Peyer's patch (tissue), 4 donors: ENCODE measurements at regions not wholly inside any gene's neighbourhood (a gene's known extent, or its start where the extent isn't known, plus 50 kb on each side); places are given as distances from the start of the nearest gene placed in this dataset.

Source experiments
- CTCF ChIP-seq, 6 experiments: fragments of 450-650 bp in 4 of 6; fragments of 200-600 bp in 2 of 6; sonication (generic) in 1 of 6; IDR thresholded peaks; one replicate each; pipeline ENCODE4 v1.5.1; 2017 to 2019; ENCODE audit warnings: antibody characterized with exemption in 6 of 6, mild to moderate bottlenecking in 3 of 6, moderate library complexity in 1 of 6
- POLR2A ChIP-seq, 2 donors: fragments of 450-650 bp; IDR thresholded peaks; one replicate each; pipeline ENCODE4 v1.5.1; 2017; ENCODE audit warnings: antibody characterized with exemption in 2 of 2, mild to moderate bottlenecking in 2 of 2, moderate library complexity in 2 of 2

DNA sequence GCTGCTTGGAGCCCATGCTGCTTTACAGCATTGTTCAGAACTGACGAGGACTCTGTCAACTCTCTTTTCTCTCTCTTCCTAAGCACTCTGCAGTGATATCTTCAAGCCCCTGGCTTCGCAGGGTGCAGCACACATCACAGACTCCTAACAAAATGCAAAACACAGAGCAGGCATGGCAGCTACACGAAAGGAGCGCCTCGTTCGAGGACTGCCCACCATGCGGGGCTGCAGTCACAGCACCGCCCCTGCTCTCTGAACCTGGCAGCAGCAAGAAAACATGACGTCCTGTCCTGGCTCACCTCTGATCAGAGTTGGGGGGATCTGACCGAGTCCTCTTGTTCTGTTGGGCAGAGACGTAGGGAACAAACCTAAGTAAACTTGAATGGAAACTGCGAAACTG lies 281.7 kb downstream of the CDH26 start:
- no peak for TF ChIP-seq POLR2A (IDR thresholded peaks at IDR 0.05)
- no peak for TF ChIP-seq CTCF (IDR thresholded peaks at IDR 0.05)
